Heart left ventricle (tissue), 13 donors: ENCODE measurements at regions not wholly inside any gene's neighbourhood (a gene's known extent, or its start where the extent isn't known, plus 50 kb on each side); places are given as distances from the start of the nearest gene placed in this dataset.
"Not testable (repeated sequence)": the region's sequence is repeated elsewhere in the genome, so short reads cannot be mapped to it uniquely, and the experiment has no call there.

Experiments used
- POLR2A ChIP-seq, 2 donors: fragments of 450-650 bp; IDR thresholded peaks; one replicate each; pipeline ENCODE4 v1.6.1; 2017; ENCODE audit warnings: antibody characterized with exemption in 2 of 2, mild to moderate bottlenecking in 2 of 2, moderate library complexity in 2 of 2
- TF ChIP-seq, protein P1 (sequence below), 12 donors: fragments of 200-600 bp; sonication (generic) in 4 of 12; IDR thresholded peaks; one replicate each; pipeline versions ENCODE4 v1.5.0 to v1.8.0; 2018 to 2022; ENCODE audit warnings: antibody characterized with exemption in 12 of 12, mild to moderate bottlenecking in 5 of 12
- donor health status: ischemic (EF 13 %, LVEDD 7.1; RV severe dilation, severe dysfunction).
- donor health status: DM: no; HTN: yes; CAD: no.
- donor health status: DM: no; HTN: no; CAD: no.
- donor health status: ischemic (EF 25% LVEDD 6.9; RV normal size, moderate dysfunction).
- donor health status: ischemic (EF 25% LVEDD 5.7; RV mildly dilated, moderate dysfunction).
- donor health status: ischemic (EF 35%, LVEDD 5.7; RV mildly dilated, moderate dysfunction).
- donor health status: nonischemic (EF 11% LVEDD 7.7; RV severe dilation, severe dysfunction).
- donor health status: DM: yes; HTN: yes; CAD: no.
- donor health status: PGD.
- donor health status: ischemic (EF 29% LVEDD 5.4; RV normal size, mild dysfunction).
- donor health status: nonischemic (EF 23%, LVEDD 6.1; RV moderate dilation, normal function).

DNA sequence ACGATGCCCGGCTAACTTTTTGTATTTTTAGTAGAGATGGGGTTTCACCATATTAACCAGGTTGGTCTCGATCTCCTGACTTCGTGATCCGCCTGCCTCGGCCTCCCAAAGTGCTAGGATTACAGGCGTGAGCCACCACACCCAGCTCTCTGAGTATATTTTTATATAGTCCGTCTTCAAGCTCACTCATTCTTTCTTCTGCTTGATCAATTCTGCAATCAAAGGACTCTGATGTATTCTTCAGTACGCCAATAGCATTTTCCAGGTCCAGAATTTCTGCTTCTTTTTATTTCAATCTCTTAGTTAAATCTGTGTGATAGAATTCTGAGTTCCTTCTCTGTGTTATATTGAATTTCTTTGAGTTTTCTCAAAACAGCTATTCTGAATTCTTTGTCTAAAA is 281.9 kb upstream of the PMFBP1 start:
- TF ChIP-seq, protein P1, sequence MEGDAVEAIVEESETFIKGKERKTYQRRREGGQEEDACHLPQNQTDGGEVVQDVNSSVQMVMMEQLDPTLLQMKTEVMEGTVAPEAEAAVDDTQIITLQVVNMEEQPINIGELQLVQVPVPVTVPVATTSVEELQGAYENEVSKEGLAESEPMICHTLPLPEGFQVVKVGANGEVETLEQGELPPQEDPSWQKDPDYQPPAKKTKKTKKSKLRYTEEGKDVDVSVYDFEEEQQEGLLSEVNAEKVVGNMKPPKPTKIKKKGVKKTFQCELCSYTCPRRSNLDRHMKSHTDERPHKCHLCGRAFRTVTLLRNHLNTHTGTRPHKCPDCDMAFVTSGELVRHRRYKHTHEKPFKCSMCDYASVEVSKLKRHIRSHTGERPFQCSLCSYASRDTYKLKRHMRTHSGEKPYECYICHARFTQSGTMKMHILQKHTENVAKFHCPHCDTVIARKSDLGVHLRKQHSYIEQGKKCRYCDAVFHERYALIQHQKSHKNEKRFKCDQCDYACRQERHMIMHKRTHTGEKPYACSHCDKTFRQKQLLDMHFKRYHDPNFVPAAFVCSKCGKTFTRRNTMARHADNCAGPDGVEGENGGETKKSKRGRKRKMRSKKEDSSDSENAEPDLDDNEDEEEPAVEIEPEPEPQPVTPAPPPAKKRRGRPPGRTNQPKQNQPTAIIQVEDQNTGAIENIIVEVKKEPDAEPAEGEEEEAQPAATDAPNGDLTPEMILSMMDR (IDR thresholded peaks at IDR 0.05) = not testable (repeated sequence)
- not testable (repeated sequence) for TF ChIP-seq POLR2A (IDR thresholded peaks at IDR 0.05)
